ENCODE measurements at regions not wholly inside any gene's neighbourhood (a gene's known extent, or its start where the extent isn't known, plus 50 kb on each side); places are given as distances from the start of the nearest gene placed in this dataset.

DNA sequence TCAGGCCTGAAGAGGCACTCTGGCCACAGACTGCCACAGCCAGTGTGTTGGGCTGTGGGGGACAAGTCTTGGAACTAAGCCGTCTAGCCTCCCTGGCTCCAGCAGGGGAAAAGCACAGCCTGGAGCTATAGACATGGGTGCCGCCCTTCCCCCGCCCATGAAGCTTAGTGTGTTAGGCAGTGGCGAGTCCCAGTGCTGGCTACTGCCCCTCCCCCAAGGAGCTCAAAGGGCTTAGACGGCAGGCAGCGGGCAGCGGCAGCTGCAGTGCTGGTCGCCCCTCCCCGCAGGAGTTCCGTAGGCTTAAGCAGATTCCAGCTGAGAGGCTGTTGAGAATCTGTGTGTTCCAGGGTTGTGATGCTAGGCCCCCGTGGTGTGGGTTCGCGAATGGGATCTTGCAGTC lies 135.8 kb upstream of the RORA start:
- TF ChIP-seq FOXK2 (conservative IDR thresholded peaks at IDR 0.05 in 1 of 2, IDR thresholded peaks at IDR 0.05 in 1 of 2; ENCODE audit: low read depth in 2 of 2) (no peak), CCNT2 (IDR thresholded peaks at IDR 0.05; ENCODE audit: borderline replicate concordance, extremely low read depth, insufficient read length, low read depth, low read length) (no peak), ZNF263 (CRISPR knock-in tag; IDR thresholded peaks at IDR 0.05; ENCODE audit: borderline replicate concordance) (no peak), SP1 (CRISPR knock-in tag; IDR thresholded peaks at IDR 0.05) (no peak), SRSF1 (IDR thresholded peaks at IDR 0.05; ENCODE audit: low read depth, low read length) (no peak), RNF219 (CRISPR knock-in tag; IDR thresholded peaks at IDR 0.05) (no peak), PRMT5 (CRISPR knock-in tag; IDR thresholded peaks at IDR 0.05) (no peak), SRSF9 (IDR thresholded peaks at IDR 0.05; ENCODE audit: borderline replicate concordance, low read depth, low read length) (no peak), LEF1 (IDR thresholded peaks at IDR 0.05) (no peak)
- Histone ChIP-seq H3K9ac (ENCODE audit: insufficient read depth in 1 of 2, low read depth in 2 of 2, low read length in 2 of 2) (no peak overlapping the region), H3K27ac (ENCODE audit: extremely low read depth, low read depth, low read length) (no peak overlapping the region), H3K4me1 (replicated peaks in 1 of 2; ENCODE audit: control insufficient read depth in 2 of 2, insufficient read depth in 2 of 2, low read length in 2 of 2) (no peaks in the 10 kb centered on the region), H3K4me3 (no peak overlapping the region), H4K20me1 (replicated peaks; ENCODE audit: control insufficient read depth, insufficient read depth, low read length) (no peaks in the 10 kb centered on the region), H3K9me3 (replicated peaks; ENCODE audit: control insufficient read depth, insufficient read depth, low read depth, low read length) (no peaks in the 10 kb centered on the region), H2AFZ (ENCODE audit: low read depth, low read length) (no peak overlapping the region), H3K36me3 (ENCODE audit: control insufficient read depth, insufficient read depth, low read length) (no peaks in the 10 kb centered on the region), H3K27me3 (ENCODE audit: control insufficient read depth in 2 of 2, insufficient read depth in 2 of 2, low read length in 2 of 2) (no peaks in the 10 kb centered on the region), H3K4me2 (ENCODE audit: insufficient read depth, low read length) (no peak overlapping the region), H3K79me2 (ENCODE audit: control insufficient read depth, insufficient read depth, low read length) (no peaks in the 10 kb centered on the region), H3K9me1 (ENCODE audit: control insufficient read depth, insufficient read depth, low read length) (no peaks in the 10 kb centered on the region)
- ChIA-PET CTCF (ENCODE audit: low intra/inter-chr PET ratio) (no interaction called here), POLR2A (no interaction called here)
- 0% methylated on average over 13 of the region's 13 CpGs for WGBS (ENCODE audit: insufficient coverage, low coverage, missing lambda C conversion rate)
- in situ Hi-C loops (cut with MboI), result no loop called here
- FAIRE-seq (no peak), ATAC-seq (no peak), DNase-seq (ENCODE audit: extremely low read depth in 1 of 4, low spot score in 3 of 4) (no peak)
- BruUV-seq (replicated peaks), result no TSS peak
- intact Hi-C loops (cut with micrococcal nuclease), result no loop called here

All from K562 (cell line).